Heart right ventricle (tissue), 16 donors: ENCODE measurements at regions not wholly inside any gene's neighbourhood (a gene's known extent, or its start where the extent isn't known, plus 50 kb on each side); places are given as distances from the start of the nearest gene placed in this dataset.

ENCODE experiments used
- ATAC-seq, 8 donors: fragments of 200-7000 bp; cut with Tn5 transposase; one replicate each; pipeline ENCODE4 v1.9.1; 2020; ENCODE audit warnings: mild to moderate bottlenecking in 8 of 8, moderate library complexity in 8 of 8, moderate number of reproducible peaks in 1 of 8
- DNase-seq, 2 donors: peaks; one replicate each; pipeline ENCODE4 v3.0.0-alpha.2; 2020
- H3K27ac ChIP-seq, 10 donors: fragments of 200-600 bp; sonication (generic) in 2 of 10; one replicate each; pipeline versions ENCODE4 v1.5.0 to v1.8.0; 2020 to 2022; ENCODE audit warnings: mild to moderate bottlenecking in 3 of 10
- H3K27me3 ChIP-seq, 7 donors: fragments of 200-600 bp; one replicate each; pipeline ENCODE4 v1.8.0; 2021 to 2022; ENCODE audit warnings: mild to moderate bottlenecking in 2 of 7
- H3K36me3 ChIP-seq, 9 donors: fragments of 200-600 bp; sonication (generic) in 1 of 9; one replicate each; pipeline versions ENCODE4 v1.5.0 to v1.8.0; 2020 to 2022; ENCODE audit warnings: mild to moderate bottlenecking in 2 of 9
- H3K4me1 ChIP-seq, 9 donors: fragments of 200-600 bp; sonication (generic) in 1 of 9; one replicate each; pipeline versions ENCODE4 v1.5.0 to v1.8.0; 2020 to 2022; ENCODE audit warnings: mild to moderate bottlenecking in 4 of 9
- H3K4me3 ChIP-seq, 10 donors: fragments of 200-600 bp; sonication (generic) in 2 of 10; one replicate each; pipeline versions ENCODE4 v1.5.0 to v1.8.0; 2020 to 2022; ENCODE audit warnings: mild to moderate bottlenecking in 7 of 10, moderate library complexity in 2 of 10
- H3K9me3 ChIP-seq, 11 donors: fragments of 200-600 bp in 10 of 11; sonication (generic) in 2 of 11; one replicate each; pipeline versions ENCODE4 v1.5.0 to v1.8.0; 2013 to 2022; ENCODE audit warnings: mild to moderate bottlenecking in 2 of 11, control low read depth in 1 of 11, moderate library complexity in 1 of 11
- WGBS, 2 donors: extraction: QIAGEN DNeasy Blood & Tissue Kit; methylation state at CpG; one replicate each; pipeline ENCODE4 v1.1.7; 2013; ENCODE audit warnings: inconsistent platforms in 1 of 2; 5-methylcytosine and 5-hydroxymethylcytosine counted together
- intact Hi-C, 10 donors: fragments of 100-400 bp; cut with DNase I; formaldehyde crosslinking; loops; one replicate each; pipeline versions ENCODE4 v1.11.1 to v1.14.2; 2022
- TF ChIP-seq, protein P1 (sequence below), 9 donors: fragments of 200-600 bp; sonication (generic) in 2 of 9; IDR thresholded peaks; one replicate each; pipeline versions ENCODE4 v1.5.0 to v1.8.0; 2021 to 2022; ENCODE audit warnings: antibody characterized with exemption in 9 of 9, mild to moderate bottlenecking in 5 of 9, moderate library complexity in 1 of 9
- donor health status: Arrhythmogenic right ventricular cardiomyopathy.
- donor health status: ischemic (EF 13 %, LVEDD 7.1; RV severe dilation, severe dysfunction).
- donor health status: healthy with polysubstance abuse.
- donor health status: DM: no; HTN: yes; CAD: no.
- donor health status: DM: no; HTN: no; CAD: no.
- donor health status: ischemic (EF 25% LVEDD 6.9; RV normal size, moderate dysfunction).
- donor health status: ischemic (EF 25% LVEDD 5.7; RV mildly dilated, moderate dysfunction).
- donor health status: healthy.
- donor health status: DM: yes; HTN: yes; CAD: no.
- donor health status: Ischemic cardiomyopathy.
- donor health status: ischemic (EF 35%, LVEDD 5.7; RV mildly dilated, moderate dysfunction).
- donor health status: nonischemic (EF 11% LVEDD 7.7; RV severe dilation, severe dysfunction).
- donor health status: DM: yes; HTN: yes; CAD: no.
- donor health status: PGD.
- donor health status: ischemic (EF 29% LVEDD 5.4; RV normal size, mild dysfunction).
- donor health status: nonischemic (EF 23%, LVEDD 6.1; RV moderate dilation, normal function).

DNA sequence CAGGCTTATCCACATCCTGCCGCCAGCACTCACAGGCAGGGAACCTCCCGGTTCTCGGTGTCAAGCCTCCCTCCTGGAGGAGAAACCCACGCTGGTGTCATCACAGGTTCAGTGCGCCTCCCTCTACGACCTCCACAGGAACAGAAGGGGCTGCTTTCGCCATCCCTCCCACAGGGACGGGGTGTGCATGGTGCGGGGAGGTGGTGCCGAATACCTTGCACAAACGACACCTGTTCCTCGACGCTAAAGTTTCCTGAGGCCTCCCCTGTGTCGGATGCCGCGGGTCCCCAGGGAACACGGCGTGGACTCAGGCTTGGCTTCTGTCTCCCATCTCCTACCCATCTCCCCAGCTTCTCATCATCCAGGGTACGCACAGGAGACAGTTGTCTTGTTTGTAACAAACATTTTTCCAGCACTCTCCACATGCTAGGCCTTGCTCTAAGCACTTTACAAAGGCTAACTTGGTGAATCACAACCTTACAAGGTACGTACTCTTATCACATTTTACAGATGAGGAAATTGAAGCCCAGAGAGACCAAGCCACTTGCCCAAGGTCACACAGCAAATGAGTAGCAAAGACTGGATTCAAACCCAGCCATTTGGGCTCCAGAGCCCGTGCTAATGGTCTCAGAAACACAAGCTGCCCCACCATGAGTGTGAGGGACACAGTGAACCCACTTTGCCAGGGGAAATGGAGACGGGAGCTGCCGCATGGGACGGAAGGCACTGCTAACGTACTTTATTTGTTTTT lies 271.6 kb downstream of the C16orf95 start:
- DNase-seq (no peak), ATAC-seq (no peak)
- intact Hi-C loops, result loop anchor here in 1 of 10 donors (10.0 kb wide), 1 partner anchor 161 kb away; no protein-coding TSS in a partner anchor
- Histone ChIP-seq H3K4me1 (peaks cover 0 to 20% (median 16%) of the 10 kb centered on the region in 9 donors), H3K36me3 (no peaks in the 10 kb centered on the region), H3K9me3 (no peaks in the 10 kb centered on the region), H3K4me3 (no peak overlapping the region), H3K27me3 (peaks cover 0 to 24% (median 0%) of the 10 kb centered on the region in 7 donors), H3K27ac (no peak overlapping the region)
- 78 to 82% methylated on average over 25 of the region's 25 CpGs for WGBS, 2 donors
- TF ChIP-seq, protein P1, sequence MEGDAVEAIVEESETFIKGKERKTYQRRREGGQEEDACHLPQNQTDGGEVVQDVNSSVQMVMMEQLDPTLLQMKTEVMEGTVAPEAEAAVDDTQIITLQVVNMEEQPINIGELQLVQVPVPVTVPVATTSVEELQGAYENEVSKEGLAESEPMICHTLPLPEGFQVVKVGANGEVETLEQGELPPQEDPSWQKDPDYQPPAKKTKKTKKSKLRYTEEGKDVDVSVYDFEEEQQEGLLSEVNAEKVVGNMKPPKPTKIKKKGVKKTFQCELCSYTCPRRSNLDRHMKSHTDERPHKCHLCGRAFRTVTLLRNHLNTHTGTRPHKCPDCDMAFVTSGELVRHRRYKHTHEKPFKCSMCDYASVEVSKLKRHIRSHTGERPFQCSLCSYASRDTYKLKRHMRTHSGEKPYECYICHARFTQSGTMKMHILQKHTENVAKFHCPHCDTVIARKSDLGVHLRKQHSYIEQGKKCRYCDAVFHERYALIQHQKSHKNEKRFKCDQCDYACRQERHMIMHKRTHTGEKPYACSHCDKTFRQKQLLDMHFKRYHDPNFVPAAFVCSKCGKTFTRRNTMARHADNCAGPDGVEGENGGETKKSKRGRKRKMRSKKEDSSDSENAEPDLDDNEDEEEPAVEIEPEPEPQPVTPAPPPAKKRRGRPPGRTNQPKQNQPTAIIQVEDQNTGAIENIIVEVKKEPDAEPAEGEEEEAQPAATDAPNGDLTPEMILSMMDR (IDR thresholded peaks at IDR 0.05), result no peak

DNA sequence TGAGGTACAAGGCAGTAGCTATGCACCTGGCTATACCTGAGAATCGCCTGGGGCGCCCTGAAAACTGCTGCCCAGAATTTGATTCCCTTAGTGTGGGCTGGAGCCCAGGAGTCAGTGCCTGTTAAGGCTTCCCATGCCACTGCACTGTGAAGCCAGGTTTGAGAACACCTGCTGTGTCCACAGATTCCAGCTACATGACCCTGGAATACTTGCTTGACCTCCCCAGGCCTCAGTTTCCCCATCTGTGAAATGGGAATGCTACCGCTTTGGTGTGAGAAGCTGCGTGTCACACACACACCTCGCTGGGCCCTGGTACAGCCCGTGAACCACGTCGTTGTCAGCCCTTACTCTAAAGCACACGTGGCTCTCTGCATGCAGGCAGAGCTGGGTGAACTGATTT lies 271.0 kb downstream of the C16orf95 start:
- no peak for DNase-seq
- TF ChIP-seq, protein P1 (IDR thresholded peaks at IDR 0.05), result no peak
- Histone ChIP-seq H3K27me3 (peaks cover 0 to 25% (median 0%) of the 10 kb centered on the region in 7 donors), H3K4me3 (no peak overlapping the region), H3K27ac (no peak overlapping the region), H3K36me3 (no peaks in the 10 kb centered on the region), H3K4me1 (peaks cover 0 to 20% (median 16%) of the 10 kb centered on the region in 9 donors), H3K9me3 (no peaks in the 10 kb centered on the region)
- 94 to 95% methylated on average over 9 of the region's 9 CpGs for WGBS, 2 donors
- intact Hi-C loops, result loop anchor here in 1 of 10 donors (10.0 kb wide), 1 partner anchor 161 kb away; no protein-coding TSS in a partner anchor
- no peak for ATAC-seq

DNA sequence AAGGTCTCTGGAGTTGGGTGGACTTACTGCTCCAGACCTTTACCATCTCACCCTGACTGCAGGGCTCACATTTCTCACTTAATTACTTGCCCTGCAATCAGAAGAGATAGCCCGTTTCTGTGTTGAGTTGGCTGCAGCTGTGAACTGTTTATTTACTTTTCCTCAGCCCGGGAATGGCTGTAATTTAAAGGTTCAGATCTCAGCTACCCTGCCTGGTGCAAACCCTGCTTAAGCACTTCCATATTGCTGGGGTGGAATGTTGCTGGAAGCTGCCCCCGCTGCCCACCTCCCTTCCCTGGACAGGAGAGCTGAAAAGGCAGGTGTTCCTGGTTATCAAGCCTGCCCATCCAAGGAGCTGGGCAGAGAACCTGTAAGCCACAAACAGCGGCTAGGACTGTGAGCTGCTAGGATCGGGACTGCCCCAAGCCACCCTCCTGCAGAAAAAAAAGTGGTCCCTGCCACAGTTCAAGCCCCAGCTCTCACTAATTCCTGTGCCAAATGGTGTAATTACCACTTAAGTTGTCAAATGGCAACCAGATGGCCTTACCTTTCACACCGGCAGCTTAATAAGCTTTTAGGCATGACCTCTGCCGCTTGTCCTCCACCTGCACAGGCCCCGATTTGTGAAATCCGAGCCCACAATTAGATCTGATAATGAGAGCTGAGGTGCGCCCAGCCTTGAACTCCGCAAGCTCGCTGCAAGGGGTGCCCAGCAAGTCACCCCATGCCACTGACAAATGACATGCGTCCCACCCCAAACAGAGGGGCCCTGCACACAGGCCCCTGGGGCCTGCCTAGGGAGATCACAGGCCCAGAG lies 269.8 kb downstream of the C16orf95 start:
- DNase-seq, result no peak
- intact Hi-C loops, result loop anchor here in 1 of 10 donors (10.0 kb wide), 1 partner anchor 163 kb away; no protein-coding TSS in a partner anchor
- Histone ChIP-seq H3K27me3 (peaks cover 0 to 25% (median 0%) of the 10 kb centered on the region in 7 donors), H3K9me3 (no peaks in the 10 kb centered on the region), H3K4me1 (peaks cover 0 to 17% (median 14%) of the 10 kb centered on the region in 9 donors), H3K27ac (no peak overlapping the region), H3K4me3 (no peak overlapping the region), H3K36me3 (no peaks in the 10 kb centered on the region)
- 74 to 81% methylated on average over 13 of the region's 13 CpGs for WGBS, 2 donors
- TF ChIP-seq, protein P1 (IDR thresholded peaks at IDR 0.05), result no peak
- ATAC-seq, result no peak

DNA sequence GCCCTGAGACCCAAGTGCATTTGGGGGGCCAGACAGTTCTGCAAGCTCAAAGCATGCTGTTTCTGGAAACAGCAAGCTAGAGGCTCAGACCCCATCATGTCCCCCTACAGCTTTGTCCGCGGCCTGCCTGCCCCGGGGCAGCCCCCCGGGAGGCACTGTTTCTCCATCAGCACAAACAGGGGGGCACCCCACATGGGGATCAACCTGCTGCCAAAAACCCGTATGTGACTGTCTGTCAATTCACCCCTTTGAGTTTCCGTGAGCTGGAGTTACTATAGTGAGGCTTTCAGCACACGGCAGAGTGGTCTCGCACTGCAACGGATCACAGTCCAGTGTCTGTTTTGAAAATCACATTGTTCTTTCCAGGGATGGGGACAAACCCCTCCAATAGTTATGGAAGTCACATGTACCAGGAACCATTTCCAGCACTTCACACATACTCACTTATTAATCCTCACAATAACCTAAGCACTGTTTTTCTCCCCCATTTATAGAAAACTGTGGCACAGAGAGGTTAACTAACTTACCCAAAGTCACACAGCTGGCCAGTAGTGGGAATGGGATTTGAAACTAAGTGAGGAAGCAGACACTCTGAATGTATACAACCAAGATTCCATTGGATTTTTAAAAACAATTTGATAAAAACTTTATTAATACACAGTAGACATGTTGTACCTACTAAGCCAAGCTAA lies 269.0 kb downstream of the C16orf95 start:
- ATAC-seq (no peak), DNase-seq (no peak)
- no peaks in the 10 kb centered on the region for H3K36me3 ChIP-seq
- no peak overlapping the region for H3K27ac ChIP-seq
- H3K4me1 ChIP-seq, result peaks cover 0 to 10% (median 9%) of the 10 kb centered on the region in 9 donors
- 85 to 88% methylated on average over 9 of the region's 9 CpGs for WGBS, 2 donors
- peaks cover 0 to 23% (median 2%) of the 10 kb centered on the region in 7 donors for H3K27me3 ChIP-seq
- no peaks in the 10 kb centered on the region for H3K9me3 ChIP-seq
- H3K4me3 ChIP-seq, result no peak overlapping the region
- intact Hi-C loops, result loop anchor here in 1 of 10 donors (10.0 kb wide), 1 partner anchor 163 kb away; no protein-coding TSS in a partner anchor
- TF ChIP-seq, protein P1 (IDR thresholded peaks at IDR 0.05), result no peak
